ENCODE measurements at regions not wholly inside any gene's neighbourhood (a gene's known extent, or its start where the extent isn't known, plus 50 kb on each side); places are given as distances from the start of the nearest gene placed in this dataset.

- Histone ChIP-seq H3K27ac (no peak overlapping the region), H3K9me3 (ENCODE audit: low read depth) (no peaks in the 10 kb centered on the region), H3K4me3 (no peak overlapping the region), H3K4me1 (ENCODE audit: low read depth) (peaks cover 22% of the 10 kb centered on the region), H3K27me3 (no peaks in the 10 kb centered on the region), H3K36me3 (no peaks in the 10 kb centered on the region)
- DNase-seq (ENCODE audit: low read depth in 1 of 2, low spot score in 1 of 2) = no peak
- no peak for TF ChIP-seq CTCF (IDR thresholded peaks at IDR 0.05; ENCODE audit: low read depth, low read length)
Observed at GRCh38 chr10:10365676-10366075, 652.0 kb upstream of the CELF2 start.

GRCh38 chr10:10366836-10367235 is 650.8 kb upstream of the CELF2 start:
- Histone ChIP-seq H3K4me3 (no peak overlapping the region), H3K27ac (no peak overlapping the region), H3K9me3 (ENCODE audit: low read depth) (no peaks in the 10 kb centered on the region), H3K27me3 (no peaks in the 10 kb centered on the region), H3K36me3 (no peaks in the 10 kb centered on the region), H3K4me1 (ENCODE audit: low read depth) (peaks cover 22% of the 10 kb centered on the region)
- TF ChIP-seq CTCF (IDR thresholded peaks at IDR 0.05; ENCODE audit: low read depth, low read length) = no peak
- DNase-seq (ENCODE audit: low read depth in 1 of 2, low spot score in 1 of 2) = no peak

- Histone ChIP-seq H3K27me3 (no peaks in the 10 kb centered on the region), H3K36me3 (no peaks in the 10 kb centered on the region), H3K27ac (no peak overlapping the region), H3K4me1 (ENCODE audit: low read depth) (peaks cover 22% of the 10 kb centered on the region), H3K9me3 (ENCODE audit: low read depth) (no peaks in the 10 kb centered on the region), H3K4me3 (no peak overlapping the region)
- no peak for DNase-seq (ENCODE audit: low read depth in 1 of 2, low spot score in 1 of 2)
- TF ChIP-seq CTCF (IDR thresholded peaks at IDR 0.05; ENCODE audit: low read depth, low read length) = no peak
Observed at GRCh38 chr10:10367264-10367663, 650.4 kb upstream of the CELF2 start.

- H3K27ac ChIP-seq = no peak overlapping the region
- H3K4me1 ChIP-seq (ENCODE audit: low read depth) = peaks cover 14% of the 10 kb centered on the region
- TF ChIP-seq CTCF (IDR thresholded peaks at IDR 0.05; ENCODE audit: low read depth, low read length) = no peak
- no peaks in the 10 kb centered on the region for H3K9me3 ChIP-seq (ENCODE audit: low read depth)
- DNase-seq (ENCODE audit: low read depth in 1 of 2, low spot score in 1 of 2) = no peak
- no peaks in the 10 kb centered on the region for H3K36me3 ChIP-seq
- no peaks in the 10 kb centered on the region for H3K27me3 ChIP-seq
- H3K4me3 ChIP-seq = no peak overlapping the region
Observed at GRCh38 chr10:10368951-10369576, 648.6 kb upstream of the CELF2 start.

GRCh38 chr10:10385831-10386230 is 631.8 kb upstream of the CELF2 start:
- no peak for TF ChIP-seq CTCF (IDR thresholded peaks at IDR 0.05; ENCODE audit: low read depth, low read length)
- DNase-seq (ENCODE audit: low read depth in 1 of 2, low spot score in 1 of 2) = no peak

More at GRCh38 chr10:10385831-10386230, 631.8 kb upstream of the CELF2 start:
- Histone ChIP-seq H3K27ac (no peak overlapping the region), H3K27me3 (no peaks in the 10 kb centered on the region), H3K4me1 (ENCODE audit: low read depth) (peaks cover 7% of the 10 kb centered on the region), H3K36me3 (no peaks in the 10 kb centered on the region), H3K9me3 (ENCODE audit: low read depth) (no peaks in the 10 kb centered on the region), H3K4me3 (no peak overlapping the region)
